Activated CD8-positive, alpha-beta T cell treated with anti-CD3 and anti-CD28 coated beads for 36 hours (primary cell): ENCODE measurements at regions not wholly inside any gene's neighbourhood (a gene's known extent, or its start where the extent isn't known, plus 50 kb on each side); places are given as distances from the start of the nearest gene placed in this dataset.
"Not testable (repeated sequence)": the region's sequence is repeated elsewhere in the genome, so short reads cannot be mapped to it uniquely, and the experiment has no call there.

Experiments used
- ATAC-seq: fragments of 200-7000 bp; cut with Tn5 transposase; one replicate; pipeline ENCODE4 v1.10.0; 2021; ENCODE audit warnings: mild to moderate bottlenecking, moderate library complexity
- CTCF ChIA-PET: fragments of 350-600 bp; sonication (Branson Sonifier 250); formaldehyde crosslinking; loops from one replicate; lab custom pipeline; 2021; ENCODE audit warnings: antibody characterized with exemption; lab: Charles Lee
- POLR2A ChIA-PET: fragments of 350-600 bp; sonication (Branson Sonifier 250); formaldehyde crosslinking; loops from one replicate; lab custom pipeline; 2021; ENCODE audit warnings: antibody characterized with exemption; lab: Charles Lee
- DNase-seq: peaks from one replicate; pipeline ENCODE4 v3.0.0-alpha.2; 2020
- H3K27ac Mint-ChIP-seq: one replicate; pipeline ENCODE4 v1.8.0; 2021; ENCODE audit warnings: mild to moderate bottlenecking, mixed read lengths
- H3K27me3 Mint-ChIP-seq: one replicate; pipeline ENCODE4 v1.8.0; 2021; ENCODE audit warnings: mixed read lengths
- H3K36me3 Mint-ChIP-seq: one replicate; pipeline ENCODE4 v1.8.0; 2021; ENCODE audit warnings: low read depth, mixed read lengths
- H3K4me1 Mint-ChIP-seq: one replicate; pipeline ENCODE4 v1.8.0; 2021; ENCODE audit warnings: low read depth, mixed read lengths
- H3K4me3 Mint-ChIP-seq: one replicate; pipeline ENCODE4 v1.8.0; 2021; ENCODE audit warnings: mild to moderate bottlenecking, moderate library complexity, mixed read lengths
- H3K9me3 Mint-ChIP-seq: one replicate; pipeline ENCODE4 v1.8.0; 2021; ENCODE audit warnings: mixed read lengths
- intact Hi-C: fragments of 100-400 bp; cut with micrococcal nuclease; formaldehyde crosslinking; loops from one replicate; pipeline ENCODE4 v1.10.0; 2022
- TF ChIP-seq, protein P1 (sequence below): fragments of 200-600 bp; IDR thresholded peaks from one replicate; pipeline ENCODE4 v1.8.0; 2022; ENCODE audit warnings: antibody characterized with exemption, mild to moderate bottlenecking

DNA sequence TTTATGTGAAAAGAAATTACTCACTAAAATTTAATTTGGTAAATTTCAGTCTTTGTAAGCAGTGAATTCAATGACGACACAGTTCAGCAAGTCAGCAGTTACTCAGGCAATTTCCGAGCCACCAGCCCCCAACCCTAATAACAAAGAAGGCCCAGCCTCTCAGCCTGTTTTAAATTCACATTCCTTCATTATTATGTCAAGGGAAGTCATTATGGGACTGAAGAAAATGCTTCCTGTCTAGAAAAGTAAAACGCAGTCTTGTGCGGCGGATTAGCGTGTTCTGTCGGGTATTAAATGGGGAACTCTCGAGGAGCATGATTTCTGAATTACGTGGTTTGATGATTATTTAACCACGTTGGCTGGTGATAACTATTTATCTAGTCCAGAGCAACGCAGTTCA, 177.6 kb downstream of the AIPL1 start:
- TF ChIP-seq, protein P1, sequence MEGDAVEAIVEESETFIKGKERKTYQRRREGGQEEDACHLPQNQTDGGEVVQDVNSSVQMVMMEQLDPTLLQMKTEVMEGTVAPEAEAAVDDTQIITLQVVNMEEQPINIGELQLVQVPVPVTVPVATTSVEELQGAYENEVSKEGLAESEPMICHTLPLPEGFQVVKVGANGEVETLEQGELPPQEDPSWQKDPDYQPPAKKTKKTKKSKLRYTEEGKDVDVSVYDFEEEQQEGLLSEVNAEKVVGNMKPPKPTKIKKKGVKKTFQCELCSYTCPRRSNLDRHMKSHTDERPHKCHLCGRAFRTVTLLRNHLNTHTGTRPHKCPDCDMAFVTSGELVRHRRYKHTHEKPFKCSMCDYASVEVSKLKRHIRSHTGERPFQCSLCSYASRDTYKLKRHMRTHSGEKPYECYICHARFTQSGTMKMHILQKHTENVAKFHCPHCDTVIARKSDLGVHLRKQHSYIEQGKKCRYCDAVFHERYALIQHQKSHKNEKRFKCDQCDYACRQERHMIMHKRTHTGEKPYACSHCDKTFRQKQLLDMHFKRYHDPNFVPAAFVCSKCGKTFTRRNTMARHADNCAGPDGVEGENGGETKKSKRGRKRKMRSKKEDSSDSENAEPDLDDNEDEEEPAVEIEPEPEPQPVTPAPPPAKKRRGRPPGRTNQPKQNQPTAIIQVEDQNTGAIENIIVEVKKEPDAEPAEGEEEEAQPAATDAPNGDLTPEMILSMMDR: no peak
- Mint-ChIP-seq H3K27ac (no peak overlapping the region), H3K4me1 (no peaks in the 10 kb centered on the region), H3K4me3 (no peak overlapping the region), H3K36me3 (no peaks in the 10 kb centered on the region), H3K9me3 (no peaks in the 10 kb centered on the region), H3K27me3 (peaks cover 31% of the 10 kb centered on the region)
- intact Hi-C loops: no loop called here
- CTCF ChIA-PET: no interaction called here
- no peak for DNase-seq
- POLR2A ChIA-PET: no interaction called here
- no peak for ATAC-seq

DNA sequence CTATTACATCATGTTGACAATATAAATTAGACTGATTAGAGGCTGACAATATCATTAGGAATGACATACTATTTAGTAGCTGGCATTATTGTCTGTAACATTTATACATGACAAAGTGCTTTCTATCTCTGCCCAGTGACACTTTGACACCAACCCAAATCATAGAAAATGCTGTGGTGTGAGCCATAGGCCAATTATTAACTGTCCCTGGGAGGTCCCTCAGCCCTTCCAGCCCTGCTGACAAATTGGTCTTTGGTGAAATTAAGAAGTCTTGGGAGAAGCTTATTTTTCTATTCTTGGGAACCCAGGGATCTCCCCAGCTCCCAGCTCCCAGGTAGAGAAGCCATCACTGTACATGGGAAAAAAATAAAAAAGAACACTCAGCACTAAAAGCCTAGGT, 179.6 kb downstream of the AIPL1 start:
- H3K4me1 Mint-ChIP-seq: no peaks in the 10 kb centered on the region
- no peaks in the 10 kb centered on the region for H3K36me3 Mint-ChIP-seq
- DNase-seq (no peak), ATAC-seq (no peak)
- H3K27ac Mint-ChIP-seq: no peak overlapping the region
- no peak overlapping the region for H3K4me3 Mint-ChIP-seq
- POLR2A ChIA-PET: no interaction called here
- H3K9me3 Mint-ChIP-seq: no peaks in the 10 kb centered on the region
- CTCF ChIA-PET: no interaction called here
- intact Hi-C loops: no loop called here
- H3K27me3 Mint-ChIP-seq: peaks cover 26% of the 10 kb centered on the region
- TF ChIP-seq, protein P1: no peak

DNA sequence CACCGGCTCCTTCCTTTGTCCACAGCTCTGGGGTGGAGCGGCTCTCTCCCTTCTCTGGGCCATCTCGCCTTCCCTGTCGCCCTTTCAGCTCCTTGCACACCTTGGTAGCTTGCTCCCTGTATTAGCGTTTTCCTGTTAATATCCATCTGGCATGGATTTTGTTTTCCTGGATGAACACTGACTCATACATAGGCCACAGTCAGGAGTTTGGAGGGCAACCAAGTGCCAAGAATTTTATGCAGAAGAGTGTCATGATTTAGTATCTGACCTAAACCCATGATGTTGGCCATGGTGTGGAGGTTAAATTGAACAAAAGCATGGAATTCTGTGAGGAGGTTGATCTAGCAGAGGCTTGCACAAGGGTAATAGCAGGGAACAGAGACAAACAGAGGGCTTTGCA, 180.9 kb downstream of the AIPL1 start:
- POLR2A ChIA-PET: no interaction called here
- no peak overlapping the region for H3K27ac Mint-ChIP-seq
- no peaks in the 10 kb centered on the region for H3K4me1 Mint-ChIP-seq
- peaks cover 20% of the 10 kb centered on the region for H3K27me3 Mint-ChIP-seq
- H3K4me3 Mint-ChIP-seq: no peak overlapping the region
- H3K9me3 Mint-ChIP-seq: no peaks in the 10 kb centered on the region
- TF ChIP-seq, protein P1: no peak
- CTCF ChIA-PET: no interaction called here
- DNase-seq (no peak), ATAC-seq (no peak)
- intact Hi-C loops: no loop called here
- no peaks in the 10 kb centered on the region for H3K36me3 Mint-ChIP-seq

DNA sequence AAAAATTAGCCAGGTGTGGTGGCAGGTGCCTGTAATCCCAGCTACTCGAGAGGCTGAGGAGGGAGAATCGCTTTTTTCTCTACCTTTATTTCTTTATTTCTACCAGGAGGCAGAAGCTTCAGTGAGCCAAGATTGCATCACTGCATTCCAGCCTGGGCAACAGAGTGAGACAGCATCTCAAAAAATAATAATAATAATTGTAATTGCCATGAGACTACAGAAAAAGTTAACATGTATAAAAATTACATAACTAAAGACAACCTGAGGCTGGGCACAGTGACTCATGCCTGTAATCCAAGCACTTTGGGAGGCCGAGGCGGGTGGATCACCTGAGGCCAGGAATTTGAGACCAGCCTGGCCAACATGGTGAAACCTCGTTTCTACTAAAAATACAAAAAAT, 181.5 kb downstream of the WSCD1 start:
- CTCF ChIA-PET, DNase-seq, H3K36me3 Mint-ChIP-seq, H3K27me3 Mint-ChIP-seq, H3K4me3 Mint-ChIP-seq, H3K27ac Mint-ChIP-seq, ATAC-seq, intact Hi-C loops, H3K9me3 Mint-ChIP-seq, H3K4me1 Mint-ChIP-seq: not testable (repeated sequence)
- POLR2A ChIA-PET: interaction anchor here (0.6 kb wide), 1 partner anchor 644 kb away, joined by 3 read pairs; no protein-coding TSS in a partner anchor

DNA sequence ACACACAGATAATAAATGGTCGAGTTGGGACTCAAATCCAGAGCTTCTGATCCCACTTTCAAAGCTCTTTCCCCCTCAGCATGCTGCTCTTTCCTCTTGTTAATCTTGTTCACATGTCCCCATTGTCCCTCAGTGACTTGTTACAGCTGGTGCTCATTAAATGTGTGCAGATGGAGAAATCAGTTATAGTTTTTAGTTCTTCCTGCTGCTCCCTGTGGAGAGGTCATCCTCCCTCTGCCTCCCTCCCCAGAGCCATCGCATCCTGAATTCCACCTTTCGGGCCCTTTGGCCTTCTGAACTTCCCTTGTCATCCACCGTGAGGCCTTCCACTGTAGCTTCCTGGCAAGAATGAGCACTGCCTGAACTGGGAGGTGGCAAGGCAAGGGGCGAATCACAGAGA, 179.6 kb downstream of the WSCD1 start:
- no peaks in the 10 kb centered on the region for H3K9me3 Mint-ChIP-seq
- H3K4me1 Mint-ChIP-seq: no peaks in the 10 kb centered on the region
- ChIA-PET POLR2A (no interaction called here), CTCF (no interaction called here)
- no peaks in the 10 kb centered on the region for H3K36me3 Mint-ChIP-seq
- intact Hi-C loops: no loop called here
- no peak for ATAC-seq
- no peaks in the 10 kb centered on the region for H3K27me3 Mint-ChIP-seq
- no peak overlapping the region for H3K27ac Mint-ChIP-seq
- no peak overlapping the region for H3K4me3 Mint-ChIP-seq
- no peak for DNase-seq
- TF ChIP-seq, protein P1: no peak

DNA sequence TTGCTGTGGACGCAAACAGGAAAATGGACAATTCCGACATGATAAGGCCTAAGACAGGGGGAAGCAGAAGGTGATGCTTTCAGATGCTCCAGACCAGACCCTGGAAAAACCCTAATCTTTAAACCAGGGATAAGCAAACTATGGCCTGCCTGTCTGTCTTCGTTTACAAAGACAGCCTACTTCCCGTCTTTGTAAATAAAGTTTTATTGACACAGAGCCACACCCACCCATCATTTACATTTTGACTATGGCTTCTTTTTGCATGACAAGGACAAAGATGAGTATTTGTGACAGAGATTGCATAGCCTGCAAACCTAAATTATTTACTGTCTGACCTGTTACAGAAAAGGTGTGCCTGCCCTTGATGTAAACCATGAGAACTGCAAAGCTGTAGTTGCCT, 177.9 kb downstream of the WSCD1 start:
- peaks cover 3% of the 10 kb centered on the region for H3K27me3 Mint-ChIP-seq
- H3K9me3 Mint-ChIP-seq: no peaks in the 10 kb centered on the region
- H3K36me3 Mint-ChIP-seq: no peaks in the 10 kb centered on the region
- TF ChIP-seq, protein P1: no peak
- no peak for DNase-seq
- no peaks in the 10 kb centered on the region for H3K4me1 Mint-ChIP-seq
- ChIA-PET POLR2A (no interaction called here), CTCF (no interaction called here)
- intact Hi-C loops: no loop called here
- H3K27ac Mint-ChIP-seq: no peak overlapping the region
- no peak for ATAC-seq
- no peak overlapping the region for H3K4me3 Mint-ChIP-seq
